ENCODE measurements at regions not wholly inside any gene's neighbourhood (a gene's known extent, or its start where the extent isn't known, plus 50 kb on each side); places are given as distances from the start of the nearest gene placed in this dataset.
"Not testable (repeated sequence)": the region's sequence is repeated elsewhere in the genome, so short reads cannot be mapped to it uniquely, and the experiment has no call there.

GRCh38 chr4:4664234-4664633 is 122.4 kb upstream of the STX18 start:
- DNase-seq, result no peak

- DNase-seq, result no peak
Measured at GRCh38 chr4:4663028-4663427, 121.2 kb upstream of the STX18 start.

DNA sequence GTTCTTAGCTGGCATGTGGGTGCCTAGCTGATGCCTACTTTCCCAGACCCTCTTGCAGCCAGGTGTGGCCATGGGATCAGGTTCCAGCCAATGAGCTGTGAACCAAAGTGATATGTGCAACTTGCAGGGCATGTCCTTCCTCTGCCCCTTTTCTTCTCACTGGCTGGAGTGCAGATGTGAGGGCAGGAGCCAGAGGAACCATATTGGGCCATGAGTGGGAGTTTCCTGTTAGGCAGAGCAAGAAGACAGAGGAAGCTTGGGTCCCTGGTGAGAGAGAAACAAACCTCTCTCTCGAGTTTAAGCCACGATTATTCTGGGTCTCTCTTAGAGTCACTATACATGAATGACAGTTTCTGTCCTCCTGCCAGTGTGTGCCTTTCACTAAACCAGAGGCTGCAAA is 120.4 kb upstream of the STX18 start:
- DNase-seq, result no peak

GRCh38 chr4:4659871-4660651 is 118.2 kb upstream of the STX18 start:
- DNase-seq, result no peak

DNA sequence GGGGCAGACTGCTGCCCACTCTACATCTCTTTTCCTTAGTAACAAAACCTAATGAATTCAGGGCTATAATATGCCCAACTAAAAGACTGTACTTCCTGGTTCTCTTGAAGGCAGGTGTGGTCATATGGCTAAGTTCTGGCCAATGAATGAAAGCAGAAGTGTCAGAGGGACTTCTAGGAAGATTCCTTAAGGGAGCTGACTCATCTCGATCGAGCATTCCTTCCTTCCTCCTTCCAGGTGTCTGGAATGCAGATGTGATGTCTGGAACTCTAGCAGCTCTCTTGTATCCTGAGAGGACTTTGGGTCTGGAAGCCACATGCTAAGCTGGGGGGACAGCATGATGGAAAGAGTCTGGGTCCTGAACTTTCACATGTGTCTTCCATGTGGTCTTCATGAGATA is 116.2 kb upstream of the STX18 start:
- DNase-seq, result no peak

GRCh38 chr4:4656977-4657376 is 115.1 kb upstream of the STX18 start:
- no peak for DNase-seq

GRCh38 chr4:4655901-4656300 is 114.1 kb upstream of the STX18 start:
- DNase-seq, result no peak

DNA sequence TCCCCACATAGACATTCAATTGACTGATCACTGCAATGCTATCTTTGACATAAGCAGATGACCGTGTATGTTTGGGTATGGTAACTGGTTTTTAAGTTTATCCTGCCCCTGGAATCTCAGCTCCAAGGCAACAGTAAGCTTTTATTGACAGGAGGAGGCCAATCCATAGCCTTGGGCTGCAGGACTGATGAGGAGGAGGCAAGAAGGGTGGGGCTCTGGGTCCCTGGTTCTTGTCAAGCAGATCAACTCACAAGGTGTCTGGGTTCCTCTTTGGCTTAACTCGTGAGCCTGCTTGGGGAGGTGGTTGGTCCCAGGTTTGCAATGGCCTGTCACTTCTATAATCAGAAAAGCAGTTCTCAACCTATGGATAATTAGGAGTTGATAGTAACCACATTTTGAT is 113.2 kb upstream of the STX18 start:
- no peak for DNase-seq

DNA sequence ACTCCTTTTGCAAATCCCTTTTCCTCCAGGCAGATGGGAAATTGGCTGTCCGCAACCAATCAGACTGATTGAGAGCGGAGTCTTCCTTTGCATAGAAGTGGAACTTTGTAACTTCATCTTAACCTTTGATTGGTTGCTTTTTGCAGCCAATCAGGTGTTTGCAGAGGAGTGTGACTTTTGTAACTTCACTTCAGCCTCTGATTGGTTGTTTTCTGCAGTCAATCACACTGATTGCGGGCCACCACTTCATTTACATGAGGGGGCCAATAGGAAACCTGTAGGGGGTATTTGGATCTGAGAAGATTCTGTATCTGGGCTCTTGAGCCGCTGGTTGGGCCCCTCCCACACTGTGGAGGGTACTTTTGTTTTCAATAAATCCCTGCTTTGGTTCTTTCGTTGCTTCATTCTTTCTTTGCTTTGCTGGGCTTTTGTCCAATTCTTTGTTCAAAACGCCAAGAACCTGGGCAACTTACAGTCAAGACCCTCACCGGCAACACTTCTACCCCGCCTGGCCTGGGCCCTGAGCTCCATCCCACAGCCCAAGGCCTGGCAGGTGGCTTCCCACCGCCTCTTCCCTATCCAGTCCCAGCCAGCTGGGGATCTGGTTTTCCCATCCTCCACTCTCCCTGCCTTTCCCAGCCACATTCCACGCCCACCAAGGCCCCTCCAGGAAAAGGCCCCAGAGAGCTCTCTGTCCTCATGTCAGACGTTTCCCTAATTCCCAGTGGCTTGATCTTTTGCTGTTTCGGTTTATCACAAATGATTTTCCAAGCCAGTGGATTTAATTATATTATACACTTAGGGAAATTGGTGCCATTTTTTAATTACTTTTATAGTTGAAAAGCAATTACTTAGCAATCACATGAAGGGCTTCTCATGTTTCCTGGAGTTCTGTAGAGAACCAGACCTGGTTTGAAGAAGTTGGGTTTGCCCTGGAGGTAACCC is 110.2 kb upstream of the STX18 start:
- DNase-seq, result no peak

GRCh38 chr4:4647041-4647440 is 105.2 kb upstream of the STX18 start:
- no peak for DNase-seq

GRCh38 chr4:4645743-4646142 is 103.9 kb upstream of the STX18 start:
- no peak for DNase-seq

DNA sequence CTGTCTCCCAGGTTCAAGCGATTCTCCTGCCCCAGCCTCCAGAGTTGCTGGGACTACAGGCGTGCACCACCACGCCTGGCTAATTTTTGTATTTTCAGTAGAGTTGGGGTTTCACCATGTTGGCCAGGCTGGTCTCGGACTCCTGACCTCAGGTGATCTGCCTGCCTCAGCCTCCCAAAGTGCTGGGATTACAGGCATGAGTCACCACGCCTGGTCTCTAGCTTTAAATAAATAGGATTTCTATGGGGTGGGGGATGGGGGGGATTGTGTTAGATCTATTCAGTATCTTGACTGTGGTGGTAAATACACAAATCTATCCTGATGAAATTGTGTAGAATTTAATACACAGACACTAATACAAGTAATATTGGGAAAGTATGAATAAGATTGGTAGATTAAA is 102.4 kb upstream of the STX18 start:
- not testable (repeated sequence) for DNase-seq

DNA sequence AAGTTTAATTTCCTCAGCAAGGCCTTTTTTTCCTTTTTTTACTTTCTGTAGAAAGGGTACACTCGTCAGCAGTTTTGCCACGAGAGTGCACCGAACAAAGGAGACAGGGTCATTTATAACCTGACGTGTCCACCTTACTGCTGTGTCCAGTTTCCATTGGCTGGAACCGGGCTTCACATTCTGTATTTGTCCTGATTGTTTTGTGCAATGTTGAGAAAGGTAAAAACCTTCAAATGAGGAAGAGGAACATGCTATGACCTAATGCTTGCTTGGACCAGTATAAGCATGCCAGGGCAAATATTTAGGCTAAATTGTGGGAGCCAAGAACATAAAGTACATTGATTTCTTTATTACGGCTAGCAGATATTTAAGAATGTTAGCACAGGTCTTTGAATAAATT is 101.9 kb upstream of the STX18 start:
- not testable (repeated sequence) for DNase-seq

GRCh38 chr4:4643306-4643705 is 101.5 kb upstream of the STX18 start:
- no peak for DNase-seq

- no peak for DNase-seq
Measured at GRCh38 chr4:4642496-4643000, 100.7 kb upstream of the STX18 start.

- no peak for DNase-seq
Measured at GRCh38 chr4:4641661-4642495, 100.0 kb upstream of the STX18 start.

DNA sequence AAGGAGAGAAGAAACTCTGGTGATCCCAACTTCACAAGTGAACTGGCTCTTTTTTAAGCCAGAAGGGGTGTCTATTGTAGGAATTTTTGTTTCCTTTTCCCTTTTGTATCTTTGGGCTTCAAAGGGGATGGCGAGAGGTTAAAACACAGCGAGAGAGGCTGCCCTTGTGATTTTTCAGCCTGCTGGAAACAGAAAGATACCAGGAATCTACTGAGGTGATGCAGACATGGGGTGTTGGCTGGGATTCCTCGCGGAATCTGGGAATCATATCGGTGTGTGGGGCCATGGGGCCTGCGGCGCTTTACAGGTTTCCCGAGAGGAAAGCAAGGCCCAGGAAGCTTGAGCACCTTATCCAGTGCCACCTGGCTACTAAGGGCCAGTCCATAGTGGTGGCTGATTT is 99.4 kb upstream of the STX18 start:
- DNase-seq, result no peak

- DNase-seq, result no peak
Measured at GRCh38 chr4:4640692-4641091, 98.8 kb upstream of the STX18 start.

- no peak for DNase-seq
Measured at GRCh38 chr4:4639370-4639769, 97.5 kb upstream of the STX18 start.

DNA sequence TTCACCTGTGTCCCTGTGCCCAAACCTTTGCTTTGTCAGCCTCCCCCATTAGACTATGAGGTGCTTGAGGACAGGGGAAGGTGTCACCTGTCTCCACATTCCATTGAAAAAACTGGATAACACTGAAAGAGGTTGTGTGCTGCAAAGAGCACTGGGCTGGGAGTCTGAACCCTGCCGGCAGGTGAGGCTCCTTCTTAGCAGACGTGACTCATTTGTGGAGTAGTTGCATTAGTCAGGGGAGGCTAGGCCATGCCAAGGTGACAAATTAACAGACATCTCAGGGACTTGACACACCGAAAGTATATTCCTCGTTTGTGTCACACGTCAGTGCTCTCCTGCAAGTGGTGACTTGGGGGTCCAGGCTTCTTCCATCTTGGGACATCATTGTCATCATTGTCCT is 95.9 kb upstream of the STX18 start:
- DNase-seq, result no peak

DNA sequence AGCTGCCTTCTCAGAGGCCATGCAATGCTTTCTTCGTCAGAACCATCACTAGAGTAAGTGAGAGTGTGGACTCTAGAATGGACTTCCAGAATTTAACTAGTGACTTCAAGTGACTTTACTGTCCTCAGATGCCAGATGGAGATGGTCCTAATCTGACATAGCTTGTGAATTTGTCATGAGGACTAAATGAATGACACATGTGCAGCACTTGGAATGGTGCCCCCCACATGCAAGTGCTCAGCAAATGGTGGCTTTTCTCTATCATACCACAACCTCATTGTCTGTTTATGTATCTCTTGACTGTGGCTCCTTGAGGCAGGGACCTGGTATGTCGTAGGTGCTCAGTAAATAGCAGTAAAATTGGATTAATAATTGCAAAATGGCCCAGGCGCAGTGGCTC is 91.6 kb upstream of the STX18 start:
- no peak for DNase-seq

GRCh38 chr4:4631150-4631549 is 89.3 kb upstream of the STX18 start:
- DNase-seq, result no peak

DNA sequence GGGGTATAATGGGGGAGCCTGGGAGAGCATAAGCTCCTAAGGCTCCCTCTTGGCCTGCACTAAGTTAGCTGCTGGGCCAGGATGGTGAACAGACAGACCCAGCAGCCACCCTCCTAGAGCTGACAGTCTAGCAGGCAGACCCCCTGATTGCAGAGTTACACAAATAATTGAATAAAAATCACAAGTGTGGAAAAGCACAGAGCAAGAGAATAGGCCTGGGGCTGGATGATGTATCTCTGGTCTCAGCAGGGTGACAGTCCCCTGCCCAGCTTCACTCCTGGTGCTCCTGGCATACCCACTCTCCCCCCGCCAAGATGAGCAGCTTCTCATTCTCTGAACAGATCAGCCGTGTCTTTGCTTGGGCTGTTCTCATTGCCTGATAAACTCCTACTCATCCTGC is 86.1 kb upstream of the STX18 start:
- DNase-seq, result no peak
